ENCODE measurements at regions not wholly inside any gene's neighbourhood (a gene's known extent, or its start where the extent isn't known, plus 50 kb on each side); places are given as distances from the start of the nearest gene placed in this dataset.

GRCh38 chr2:123116595-123116994, 908.5 kb upstream of the CNTNAP5 start:
- H3K27me3 ChIP-seq (ENCODE audit: control insufficient read depth, insufficient read depth, low read length), result no peaks in the 10 kb centered on the region
- no peaks in the 10 kb centered on the region for H3K4me1 ChIP-seq (ENCODE audit: control insufficient read depth in 2 of 3, insufficient read depth in 2 of 3, low read depth in 1 of 3, low read length in 3 of 3)
- TF ChIP-seq CTCF (IDR thresholded peaks at IDR 0.05; ENCODE audit: borderline replicate concordance, extremely low read depth, insufficient read depth), result no peak
- no peak overlapping the region for H3K27ac ChIP-seq (ENCODE audit: low read depth in 2 of 2, low read length in 2 of 2)
- FAIRE-seq, result no peak
- no peak overlapping the region for H3K9ac ChIP-seq (ENCODE audit: low read length in 3 of 3)
- no peaks in the 10 kb centered on the region for H3K36me3 ChIP-seq (ENCODE audit: control insufficient read depth in 2 of 3, insufficient read depth in 3 of 3, low read length in 3 of 3)
- intact Hi-C loops (cut with DNase I), result no loop called here
- H3K9me3 ChIP-seq (ENCODE audit: control insufficient read depth in 2 of 3, insufficient read depth in 1 of 3, low read length in 3 of 3), result peaks cover 0 to 6% (median 2%) of the 10 kb centered on the region in 3 donors
- DNase-seq, result no peak
- no peak overlapping the region for H3K4me3 ChIP-seq (ENCODE audit: low read length in 3 of 3)

GRCh38 chr2:123127236-123127635, 897.9 kb upstream of the CNTNAP5 start:
- intact Hi-C loops (cut with DNase I), result no loop called here
- TF ChIP-seq CTCF (IDR thresholded peaks at IDR 0.05; ENCODE audit: borderline replicate concordance, extremely low read depth, insufficient read depth), result no peak
- FAIRE-seq (no peak), DNase-seq (no peak)
- Histone ChIP-seq H3K9ac (ENCODE audit: low read length in 3 of 3) (no peak overlapping the region), H3K36me3 (ENCODE audit: control insufficient read depth in 2 of 3, insufficient read depth in 3 of 3, low read length in 3 of 3) (no peaks in the 10 kb centered on the region), H3K27ac (ENCODE audit: low read depth in 2 of 2, low read length in 2 of 2) (no peak overlapping the region), H3K9me3 (ENCODE audit: control insufficient read depth in 2 of 3, insufficient read depth in 1 of 3, low read length in 3 of 3) (no peaks in the 10 kb centered on the region), H3K4me1 (ENCODE audit: control insufficient read depth in 2 of 3, insufficient read depth in 2 of 3, low read depth in 1 of 3, low read length in 3 of 3) (no peaks in the 10 kb centered on the region), H3K27me3 (ENCODE audit: control insufficient read depth, insufficient read depth, low read length) (no peaks in the 10 kb centered on the region), H3K4me3 (ENCODE audit: low read length in 3 of 3) (no peak overlapping the region)

GRCh38 chr2:123128951-123129350, 896.1 kb upstream of the CNTNAP5 start:
- intact Hi-C loops (cut with DNase I), result no loop called here
- Histone ChIP-seq H3K4me3 (ENCODE audit: low read length in 3 of 3) (no peak overlapping the region), H3K4me1 (ENCODE audit: control insufficient read depth in 2 of 3, insufficient read depth in 2 of 3, low read depth in 1 of 3, low read length in 3 of 3) (no peaks in the 10 kb centered on the region), H3K9me3 (ENCODE audit: control insufficient read depth in 2 of 3, insufficient read depth in 1 of 3, low read length in 3 of 3) (no peaks in the 10 kb centered on the region), H3K27ac (ENCODE audit: low read depth in 2 of 2, low read length in 2 of 2) (no peak overlapping the region), H3K27me3 (ENCODE audit: control insufficient read depth, insufficient read depth, low read length) (no peaks in the 10 kb centered on the region), H3K9ac (ENCODE audit: low read length in 3 of 3) (no peak overlapping the region), H3K36me3 (ENCODE audit: control insufficient read depth in 2 of 3, insufficient read depth in 3 of 3, low read length in 3 of 3) (no peaks in the 10 kb centered on the region)
- DNase-seq (no peak), FAIRE-seq (no peak)
- no peak for TF ChIP-seq CTCF (IDR thresholded peaks at IDR 0.05; ENCODE audit: borderline replicate concordance, extremely low read depth, insufficient read depth)

GRCh38 chr2:123136419-123136818, 888.7 kb upstream of the CNTNAP5 start:
- no peak for TF ChIP-seq CTCF (IDR thresholded peaks at IDR 0.05; ENCODE audit: borderline replicate concordance, extremely low read depth, insufficient read depth)
- Histone ChIP-seq H3K4me1 (ENCODE audit: control insufficient read depth in 2 of 3, insufficient read depth in 2 of 3, low read depth in 1 of 3, low read length in 3 of 3) (no peaks in the 10 kb centered on the region), H3K9ac (ENCODE audit: low read length in 3 of 3) (no peak overlapping the region), H3K4me3 (ENCODE audit: low read length in 3 of 3) (no peak overlapping the region), H3K36me3 (ENCODE audit: control insufficient read depth in 2 of 3, insufficient read depth in 3 of 3, low read length in 3 of 3) (no peaks in the 10 kb centered on the region), H3K9me3 (ENCODE audit: control insufficient read depth in 2 of 3, insufficient read depth in 1 of 3, low read length in 3 of 3) (no peaks in the 10 kb centered on the region), H3K27me3 (ENCODE audit: control insufficient read depth, insufficient read depth, low read length) (no peaks in the 10 kb centered on the region), H3K27ac (ENCODE audit: low read depth in 2 of 2, low read length in 2 of 2) (no peak overlapping the region)
- no peak for FAIRE-seq
- intact Hi-C loops (cut with DNase I), result no loop called here
- DNase-seq, result no peak
